ENCODE measurements at regions not wholly inside any gene's neighbourhood (a gene's known extent, or its start where the extent isn't known, plus 50 kb on each side); places are given as distances from the start of the nearest gene placed in this dataset.

DNA sequence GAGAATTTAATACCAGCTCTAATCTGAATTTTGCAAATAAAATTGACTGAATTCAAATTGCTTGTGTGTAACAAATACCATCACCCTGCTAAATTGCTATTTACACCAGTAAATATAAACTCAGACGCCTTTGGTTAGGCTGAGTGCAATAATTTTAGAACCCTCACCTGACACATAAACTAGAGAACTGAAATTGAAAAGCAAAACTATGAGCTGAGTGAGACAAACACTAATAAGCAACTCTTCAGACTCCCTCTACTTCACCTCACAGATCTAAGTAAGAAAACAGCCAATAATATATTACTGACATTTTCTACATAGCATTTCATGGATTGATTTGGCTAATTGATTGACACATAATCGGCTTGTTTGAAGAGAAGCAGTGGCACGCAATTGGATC lies 621.2 kb downstream of the REEP3 start:
- H3K27ac Mint-ChIP-seq (ENCODE audit: unreplicated experiment) = no peak overlapping the region
- TF ChIP-seq, protein P1, sequence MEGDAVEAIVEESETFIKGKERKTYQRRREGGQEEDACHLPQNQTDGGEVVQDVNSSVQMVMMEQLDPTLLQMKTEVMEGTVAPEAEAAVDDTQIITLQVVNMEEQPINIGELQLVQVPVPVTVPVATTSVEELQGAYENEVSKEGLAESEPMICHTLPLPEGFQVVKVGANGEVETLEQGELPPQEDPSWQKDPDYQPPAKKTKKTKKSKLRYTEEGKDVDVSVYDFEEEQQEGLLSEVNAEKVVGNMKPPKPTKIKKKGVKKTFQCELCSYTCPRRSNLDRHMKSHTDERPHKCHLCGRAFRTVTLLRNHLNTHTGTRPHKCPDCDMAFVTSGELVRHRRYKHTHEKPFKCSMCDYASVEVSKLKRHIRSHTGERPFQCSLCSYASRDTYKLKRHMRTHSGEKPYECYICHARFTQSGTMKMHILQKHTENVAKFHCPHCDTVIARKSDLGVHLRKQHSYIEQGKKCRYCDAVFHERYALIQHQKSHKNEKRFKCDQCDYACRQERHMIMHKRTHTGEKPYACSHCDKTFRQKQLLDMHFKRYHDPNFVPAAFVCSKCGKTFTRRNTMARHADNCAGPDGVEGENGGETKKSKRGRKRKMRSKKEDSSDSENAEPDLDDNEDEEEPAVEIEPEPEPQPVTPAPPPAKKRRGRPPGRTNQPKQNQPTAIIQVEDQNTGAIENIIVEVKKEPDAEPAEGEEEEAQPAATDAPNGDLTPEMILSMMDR (IDR thresholded peaks at IDR 0.05; ENCODE audit: unreplicated experiment) = no peak
- intact Hi-C loops (cut with micrococcal nuclease; ENCODE audit: unreplicated experiment) = no loop called here
- DNase-seq = no peak
- H3K27me3 Mint-ChIP-seq (ENCODE audit: unreplicated experiment) = no peaks in the 10 kb centered on the region
- no peaks in the 10 kb centered on the region for H3K36me3 Mint-ChIP-seq (ENCODE audit: insufficient read depth, unreplicated experiment)
- H3K9me3 Mint-ChIP-seq (ENCODE audit: low read depth, unreplicated experiment) = no peaks in the 10 kb centered on the region
- no peak overlapping the region for H3K4me3 Mint-ChIP-seq (ENCODE audit: low read depth, unreplicated experiment)
- BruUV-seq (replicated peaks) = no TSS peak
- H3K4me1 Mint-ChIP-seq (ENCODE audit: low read depth, unreplicated experiment) = no peaks in the 10 kb centered on the region
- CTCF ChIA-PET = no interaction called here

DNA sequence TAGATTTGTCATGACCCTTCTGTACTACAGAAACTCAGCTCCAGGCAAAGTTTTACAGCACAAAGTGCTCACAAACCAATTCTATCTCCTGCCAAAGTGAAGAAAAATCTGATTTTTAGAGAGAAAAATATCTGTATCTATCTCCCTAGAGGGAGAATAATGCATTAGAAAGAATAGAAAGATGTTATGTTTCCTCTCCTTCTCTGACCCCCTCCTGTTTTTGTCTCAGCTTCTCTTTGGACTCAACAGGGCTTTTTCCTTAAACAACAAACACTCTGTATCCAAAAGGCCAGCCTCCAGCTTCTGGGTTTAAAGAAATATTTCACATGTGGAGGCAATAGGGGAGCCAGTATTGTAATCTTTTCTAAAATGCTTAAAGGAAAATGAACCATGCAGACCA lies 627.4 kb downstream of the REEP3 start:
- Mint-ChIP-seq H3K27me3 (ENCODE audit: unreplicated experiment) (no peaks in the 10 kb centered on the region), H3K36me3 (ENCODE audit: insufficient read depth, unreplicated experiment) (no peaks in the 10 kb centered on the region), H3K4me3 (ENCODE audit: low read depth, unreplicated experiment) (no peak overlapping the region), H3K27ac (ENCODE audit: unreplicated experiment) (no peak overlapping the region), H3K4me1 (ENCODE audit: low read depth, unreplicated experiment) (no peaks in the 10 kb centered on the region), H3K9me3 (ENCODE audit: low read depth, unreplicated experiment) (no peaks in the 10 kb centered on the region)
- no TSS peak for BruUV-seq (replicated peaks)
- intact Hi-C loops (cut with micrococcal nuclease; ENCODE audit: unreplicated experiment) = no loop called here
- CTCF ChIA-PET = no interaction called here
- TF ChIP-seq, protein P1 (IDR thresholded peaks at IDR 0.05; ENCODE audit: unreplicated experiment) = no peak
- no peak for DNase-seq

DNA sequence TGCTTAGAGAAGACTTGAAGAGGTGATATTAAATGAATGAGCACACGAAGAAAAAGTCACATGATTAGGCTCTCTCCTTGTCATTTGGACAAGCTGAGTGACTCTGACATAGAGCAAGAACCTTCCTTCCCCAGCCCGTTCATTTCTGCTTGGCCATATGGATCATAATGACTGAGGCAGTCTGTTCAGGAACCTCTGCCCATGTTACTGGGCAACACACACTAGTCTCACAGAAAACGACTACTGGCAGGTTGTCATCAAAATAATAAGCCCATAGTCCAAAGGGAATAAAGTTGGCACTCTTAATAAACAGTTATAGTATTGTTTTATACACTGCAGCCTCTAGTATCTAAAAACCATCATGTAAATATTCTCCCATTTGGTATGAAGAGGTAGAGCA lies 635.0 kb downstream of the REEP3 start:
- H3K36me3 Mint-ChIP-seq (ENCODE audit: insufficient read depth, unreplicated experiment) = no peaks in the 10 kb centered on the region
- H3K27ac Mint-ChIP-seq (ENCODE audit: unreplicated experiment) = no peak overlapping the region

DNA sequence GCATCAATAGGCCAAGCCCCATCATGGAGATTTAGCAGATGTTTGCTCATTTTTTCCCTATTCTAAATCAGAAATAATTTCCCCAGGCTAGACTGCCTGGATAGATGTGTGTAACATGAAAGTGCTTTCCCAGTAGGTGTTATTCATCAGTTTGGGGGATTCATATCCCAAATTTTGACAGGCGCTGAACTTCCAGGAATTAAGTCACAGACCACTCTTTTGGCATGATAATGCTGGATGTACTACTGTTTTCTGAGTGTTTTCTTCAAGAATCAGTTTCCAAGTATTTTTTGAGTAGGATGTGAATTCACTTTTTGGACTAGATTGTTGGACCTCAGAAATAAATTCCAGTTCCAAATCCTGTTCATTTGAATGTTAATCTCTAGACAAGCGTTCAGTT lies 637.4 kb downstream of the REEP3 start:
- Mint-ChIP-seq H3K9me3 (ENCODE audit: low read depth, unreplicated experiment) (no peaks in the 10 kb centered on the region), H3K27ac (ENCODE audit: unreplicated experiment) (no peak overlapping the region), H3K4me1 (ENCODE audit: low read depth, unreplicated experiment) (peaks cover 8% of the 10 kb centered on the region), H3K27me3 (ENCODE audit: unreplicated experiment) (no peaks in the 10 kb centered on the region), H3K36me3 (ENCODE audit: insufficient read depth, unreplicated experiment) (no peaks in the 10 kb centered on the region), H3K4me3 (ENCODE audit: low read depth, unreplicated experiment) (no peak overlapping the region)
- intact Hi-C loops (cut with micrococcal nuclease; ENCODE audit: unreplicated experiment) = no loop called here
- BruUV-seq (replicated peaks) = no TSS peak
- DNase-seq = no peak
- TF ChIP-seq, protein P1 (IDR thresholded peaks at IDR 0.05; ENCODE audit: unreplicated experiment) = no peak
- CTCF ChIA-PET = no interaction called here

More for the DNA sequence above, 635.0 kb downstream of the REEP3 start:
- no peaks in the 10 kb centered on the region for H3K27me3 Mint-ChIP-seq (ENCODE audit: unreplicated experiment)
- peaks cover 8% of the 10 kb centered on the region for H3K4me1 Mint-ChIP-seq (ENCODE audit: low read depth, unreplicated experiment)
- intact Hi-C loops (cut with micrococcal nuclease; ENCODE audit: unreplicated experiment) = no loop called here
- H3K4me3 Mint-ChIP-seq (ENCODE audit: low read depth, unreplicated experiment) = no peak overlapping the region
- TF ChIP-seq, protein P1 (IDR thresholded peaks at IDR 0.05; ENCODE audit: unreplicated experiment) = no peak
- no peaks in the 10 kb centered on the region for H3K9me3 Mint-ChIP-seq (ENCODE audit: low read depth, unreplicated experiment)
- no peak for DNase-seq
- BruUV-seq (replicated peaks) = no TSS peak
- CTCF ChIA-PET = no interaction called here
